Loucy (cell line): ENCODE measurements at regions not wholly inside any gene's neighbourhood (a gene's known extent, or its start where the extent isn't known, plus 50 kb on each side); places are given as distances from the start of the nearest gene placed in this dataset.
"Not testable (repeated sequence)": the region's sequence is repeated elsewhere in the genome, so short reads cannot be mapped to it uniquely, and the experiment has no call there.

Source experiments
- H2AFZ ChIP-seq: fragments of 200-600 bp; sonication (generic); 2 replicates; pipeline ENCODE4 v1.6.0; 2016; ENCODE audit warnings: antibody characterized with exemption, mild to moderate bottlenecking, low read length, moderate library complexity
- H3F3A ChIP-seq: fragments of 200-600 bp; 2 replicates; pipeline ENCODE4 v1.6.0; 2016; ENCODE audit warnings: antibody characterized with exemption, low read depth, mild to moderate bottlenecking
- H3K27me3 ChIP-seq: fragments of 200-600 bp; sonication (generic); 2 replicates; pipeline ENCODE4 v1.6.1; 2014; ENCODE audit warnings: low read length, mild to moderate bottlenecking; ENCODE audit not compliant: insufficient read depth, poor library complexity, severe bottlenecking
- H3K36me3 ChIP-seq: fragments of 200-600 bp; sonication (generic); 2 replicates; pipeline ENCODE4 v1.6.1; 2016; ENCODE audit warnings: low read length; ENCODE audit not compliant: insufficient read depth
- H3K4me1 ChIP-seq: fragments of 200-600 bp; sonication (generic); 2 replicates; pipeline ENCODE4 v1.5.1; 2014; ENCODE audit warnings: low read length, mild to moderate bottlenecking; ENCODE audit not compliant: insufficient read depth, poor library complexity, severe bottlenecking
- H3K4me2 ChIP-seq: fragments of 200-600 bp; sonication (generic); 2 replicates; pipeline ENCODE4 v1.6.0; 2014; ENCODE audit warnings: antibody characterized with exemption, low read length, low read depth, mild to moderate bottlenecking; ENCODE audit not compliant: poor library complexity, severe bottlenecking
- H3K4me3 ChIP-seq: fragments of 200-600 bp; sonication (generic); 2 replicates; pipeline ENCODE4 v1.5.1; 2014; ENCODE audit warnings: low read length, mild to moderate bottlenecking, mixed read lengths; ENCODE audit not compliant: poor library complexity, severe bottlenecking
- H3K79me2 ChIP-seq: fragments of 200-600 bp; sonication (generic); 2 replicates; pipeline ENCODE4 v1.6.1; 2014; ENCODE audit warnings: low read length; ENCODE audit not compliant: insufficient read depth
- H3K9ac ChIP-seq: fragments of 200-600 bp; sonication (generic); 2 replicates; pipeline ENCODE4 v1.6.0; 2014; ENCODE audit warnings: mild to moderate bottlenecking, low read depth, low read length, moderate library complexity; ENCODE audit not compliant: poor library complexity, severe bottlenecking
- H3K9me2 ChIP-seq: fragments of 200-600 bp; sonication (generic); replicated peaks from 2 replicates; pipeline ENCODE4 v1.6.1; 2016; ENCODE audit warnings: low read depth, low read length, mixed read lengths
- H3K9me3 ChIP-seq: fragments of 200-600 bp; sonication (generic); 2 replicates; pipeline ENCODE4 v1.6.1; 2014; ENCODE audit warnings: mild to moderate bottlenecking, antibody characterized with exemption, low read length, low read depth; ENCODE audit not compliant: insufficient read depth
- H4K20me1 ChIP-seq: fragments of 200-600 bp; sonication (generic); 2 replicates; pipeline ENCODE4 v1.6.0; 2014; ENCODE audit warnings: antibody characterized with exemption, low read length, mild to moderate bottlenecking; ENCODE audit not compliant: insufficient read depth, poor library complexity, severe bottlenecking
- CTCF ChIP-seq: fragments of 200-600 bp; sonication (generic); conservative IDR thresholded peaks from 2 replicates; pipeline ENCODE4 v1.5.1; 2014; ENCODE audit warnings: mild to moderate bottlenecking, antibody characterized with exemption, low read length
- EZH2phosphoT487 ChIP-seq: fragments of 200-600 bp; IDR thresholded peaks from 2 replicates; pipeline ENCODE4 v1.6.1; 2018; ENCODE audit warnings: antibody characterized with exemption, mild to moderate bottlenecking, moderate library complexity, borderline replicate concordance

GRCh38 chr3:22846566-22846965, 356.6 kb upstream of the UBE2E2 start:
- H2AFZ ChIP-seq, result no peak overlapping the region
- TF ChIP-seq CTCF (no peak), EZH2phosphoT487 (no peak)
- H3K4me1 ChIP-seq, result no peaks in the 10 kb centered on the region
- no peaks in the 10 kb centered on the region for H3K79me2 ChIP-seq
- no peaks in the 10 kb centered on the region for H3K9me2 ChIP-seq
- H3K9ac ChIP-seq, result no peak overlapping the region
- no peak overlapping the region for H3K4me3 ChIP-seq
- H4K20me1 ChIP-seq, result no peaks in the 10 kb centered on the region
- H3K27me3 ChIP-seq, result no peaks in the 10 kb centered on the region
- no peaks in the 10 kb centered on the region for H3K9me3 ChIP-seq
- no peak overlapping the region for H3K4me2 ChIP-seq
- no peaks in the 10 kb centered on the region for H3K36me3 ChIP-seq
- H3F3A ChIP-seq, result no peaks in the 10 kb centered on the region

GRCh38 chr3:22849583-22849982, 353.5 kb upstream of the UBE2E2 start:
- H3K79me2 ChIP-seq, H2AFZ ChIP-seq, H3K9me3 ChIP-seq, H3K36me3 ChIP-seq, H3K27me3 ChIP-seq, H3K4me1 ChIP-seq, H3K9me2 ChIP-seq, H4K20me1 ChIP-seq, H3F3A ChIP-seq, H3K9ac ChIP-seq, H3K4me3 ChIP-seq, H3K4me2 ChIP-seq: not testable (repeated sequence)

- Histone ChIP-seq H2AFZ (no peak overlapping the region), H3K36me3 (no peaks in the 10 kb centered on the region), H3K4me1 (no peaks in the 10 kb centered on the region), H3K27me3 (no peaks in the 10 kb centered on the region), H3K9ac (no peak overlapping the region), H3K4me2 (no peak overlapping the region), H3F3A (no peaks in the 10 kb centered on the region), H4K20me1 (no peaks in the 10 kb centered on the region), H3K79me2 (no peaks in the 10 kb centered on the region), H3K9me3 (no peaks in the 10 kb centered on the region), H3K9me2 (no peaks in the 10 kb centered on the region), H3K4me3 (no peak overlapping the region)
- TF ChIP-seq EZH2phosphoT487, result no peak
- no peak for TF ChIP-seq CTCF
Observed at GRCh38 chr3:22856811-22857210, 346.3 kb upstream of the UBE2E2 start.

- Histone ChIP-seq H3F3A (no peaks in the 10 kb centered on the region), H3K9me2 (no peaks in the 10 kb centered on the region), H3K36me3 (no peaks in the 10 kb centered on the region), H4K20me1 (no peaks in the 10 kb centered on the region), H3K4me1 (no peaks in the 10 kb centered on the region), H3K4me2 (no peak overlapping the region), H3K9me3 (no peaks in the 10 kb centered on the region), H3K4me3 (no peak overlapping the region), H3K79me2 (no peaks in the 10 kb centered on the region), H3K27me3 (no peaks in the 10 kb centered on the region), H3K9ac (no peak overlapping the region), H2AFZ (no peak overlapping the region)
- TF ChIP-seq EZH2phosphoT487 (no peak), CTCF (no peak)
Observed at GRCh38 chr3:22858486-22858885, 344.6 kb upstream of the UBE2E2 start.
